GM04503 (cell line): ENCODE measurements at regions not wholly inside any gene's neighbourhood (a gene's known extent, or its start where the extent isn't known, plus 50 kb on each side); places are given as distances from the start of the nearest gene placed in this dataset.
"Not testable (repeated sequence)": the region's sequence is repeated elsewhere in the genome, so short reads cannot be mapped to it uniquely, and the experiment has no call there.

Experiments used
- DNase-seq: peaks from one replicate; pipeline ENCODE4 v3.0.0-alpha.2; 2012; ENCODE audit warnings: low read depth

GRCh38 chr13:59415498-59415897 is 748.2 kb downstream of the DIAPH3 start:
- no peak for DNase-seq

GRCh38 chr13:59416561-59416960 is 747.2 kb downstream of the DIAPH3 start:
- DNase-seq = no peak

- DNase-seq = no peak
Observed at GRCh38 chr13:59422646-59423045, 741.1 kb downstream of the DIAPH3 start.

- no peak for DNase-seq
Observed at GRCh38 chr13:59423708-59424340, 739.9 kb downstream of the DIAPH3 start.

GRCh38 chr13:59424661-59425060 is 739.1 kb downstream of the DIAPH3 start:
- DNase-seq = no peak

GRCh38 chr13:59425211-59425741 is 738.5 kb downstream of the DIAPH3 start:
- peak; percentile 15 for DNase-seq

- DNase-seq = no peak
Observed at GRCh38 chr13:59435024-59435423, 728.7 kb downstream of the DIAPH3 start.

- DNase-seq = no peak
Observed at GRCh38 chr13:59437544-59438301, 726.0 kb downstream of the DIAPH3 start.

- DNase-seq = no peak
Observed at GRCh38 chr13:59439776-59440428, 723.8 kb downstream of the DIAPH3 start.

- not testable (repeated sequence) for DNase-seq
Observed at GRCh38 chr13:59441068-59441467, 722.7 kb downstream of the DIAPH3 start.

- no peak for DNase-seq
Observed at GRCh38 chr13:59441596-59442280, 722.0 kb downstream of the DIAPH3 start.

- DNase-seq = no peak
Observed at GRCh38 chr13:59442461-59442860, 721.3 kb downstream of the DIAPH3 start.

GRCh38 chr13:59442944-59443486 is 720.7 kb downstream of the DIAPH3 start:
- no peak for DNase-seq

- no peak for DNase-seq
Observed at GRCh38 chr13:59444210-59444857, 719.4 kb downstream of the DIAPH3 start.

GRCh38 chr13:59445812-59446211 is 717.9 kb downstream of the DIAPH3 start:
- no peak for DNase-seq

GRCh38 chr13:59446391-59446790 is 717.3 kb downstream of the DIAPH3 start:
- DNase-seq = no peak

GRCh38 chr13:59447031-59447430 is 716.7 kb downstream of the DIAPH3 start:
- no peak for DNase-seq

- DNase-seq = no peak
Observed at GRCh38 chr13:59447846-59448620, 715.7 kb downstream of the DIAPH3 start.

- no peak for DNase-seq
Observed at GRCh38 chr13:59449750-59450149, 714.0 kb downstream of the DIAPH3 start.

- DNase-seq = no peak
Observed at GRCh38 chr13:59450229-59450628, 713.5 kb downstream of the DIAPH3 start.

GRCh38 chr13:59451236-59451635 is 712.5 kb downstream of the DIAPH3 start:
- DNase-seq = no peak
